ENCODE measurements at regions not wholly inside any gene's neighbourhood (a gene's known extent, or its start where the extent isn't known, plus 50 kb on each side); places are given as distances from the start of the nearest gene placed in this dataset.

DNA sequence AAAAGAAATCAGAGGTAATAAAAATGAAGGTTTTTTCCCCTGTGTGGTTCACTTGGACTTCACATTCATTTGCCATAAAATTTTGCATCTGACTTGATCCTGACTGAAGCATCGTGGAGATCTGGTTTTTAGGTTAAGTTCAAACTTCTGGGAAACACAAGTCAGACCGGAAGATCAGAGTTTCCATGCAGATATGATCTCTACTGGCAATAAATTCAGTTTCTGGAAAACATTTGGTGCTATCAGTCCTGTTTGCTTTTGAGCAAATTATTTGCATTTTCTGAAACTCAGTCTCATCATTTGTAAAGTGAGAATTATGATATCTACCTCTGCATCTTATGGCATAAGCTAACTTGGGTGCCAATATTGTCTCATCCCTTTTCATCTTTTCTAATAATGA is 81.3 kb upstream of the KCNMA1 start:
- TF ChIP-seq, protein P1, sequence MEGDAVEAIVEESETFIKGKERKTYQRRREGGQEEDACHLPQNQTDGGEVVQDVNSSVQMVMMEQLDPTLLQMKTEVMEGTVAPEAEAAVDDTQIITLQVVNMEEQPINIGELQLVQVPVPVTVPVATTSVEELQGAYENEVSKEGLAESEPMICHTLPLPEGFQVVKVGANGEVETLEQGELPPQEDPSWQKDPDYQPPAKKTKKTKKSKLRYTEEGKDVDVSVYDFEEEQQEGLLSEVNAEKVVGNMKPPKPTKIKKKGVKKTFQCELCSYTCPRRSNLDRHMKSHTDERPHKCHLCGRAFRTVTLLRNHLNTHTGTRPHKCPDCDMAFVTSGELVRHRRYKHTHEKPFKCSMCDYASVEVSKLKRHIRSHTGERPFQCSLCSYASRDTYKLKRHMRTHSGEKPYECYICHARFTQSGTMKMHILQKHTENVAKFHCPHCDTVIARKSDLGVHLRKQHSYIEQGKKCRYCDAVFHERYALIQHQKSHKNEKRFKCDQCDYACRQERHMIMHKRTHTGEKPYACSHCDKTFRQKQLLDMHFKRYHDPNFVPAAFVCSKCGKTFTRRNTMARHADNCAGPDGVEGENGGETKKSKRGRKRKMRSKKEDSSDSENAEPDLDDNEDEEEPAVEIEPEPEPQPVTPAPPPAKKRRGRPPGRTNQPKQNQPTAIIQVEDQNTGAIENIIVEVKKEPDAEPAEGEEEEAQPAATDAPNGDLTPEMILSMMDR (IDR thresholded peaks at IDR 0.05): no peak
- no peak for TF ChIP-seq POLR2A (IDR thresholded peaks at IDR 0.05; ENCODE audit: low read depth)
- no peak for TF ChIP-seq EP300 (IDR thresholded peaks at IDR 0.05)

Measured in esophagus muscularis mucosa (tissue), 4 donors.